Fibroblast of lung (primary cell): ENCODE measurements at regions not wholly inside any gene's neighbourhood (a gene's known extent, or its start where the extent isn't known, plus 50 kb on each side); places are given as distances from the start of the nearest gene placed in this dataset.

ENCODE experiments used
- DNase-seq, 2 donors: peaks; one replicate each; pipeline versions ENCODE4 v3.0.0 to v3.0.0-alpha.2; 2010; ENCODE audit warnings: low read depth in 2 of 2
- H2AFZ ChIP-seq: 2 replicates; pipeline ENCODE4 v1.5.1; 2012; ENCODE audit warnings: low read length, control low read depth, inconsistent platforms
- H3K27ac ChIP-seq: 2 replicates; pipeline ENCODE4 v1.5.1; 2011; ENCODE audit warnings: low read length, control low read depth; ENCODE audit not compliant: insufficient read depth
- H3K27me3 ChIP-seq: 2 replicates; pipeline ENCODE4 v1.5.1; 2011; ENCODE audit warnings: mild to moderate bottlenecking, low read length; ENCODE audit not compliant: control insufficient read depth, insufficient read depth
- H3K36me3 ChIP-seq: 2 replicates; pipeline ENCODE4 v1.5.1; 2011; ENCODE audit warnings: low read length; ENCODE audit not compliant: control insufficient read depth, insufficient read depth
- H3K4me1 ChIP-seq: 2 replicates; pipeline ENCODE4 v1.5.1; 2011; ENCODE audit warnings: low read length; ENCODE audit not compliant: control insufficient read depth, insufficient read depth; ENCODE audit errors: extremely low read depth
- H3K4me2 ChIP-seq: 2 replicates; pipeline ENCODE4 v1.5.1; 2011; ENCODE audit warnings: low read length, control low read depth; ENCODE audit not compliant: insufficient read depth; ENCODE audit errors: extremely low read depth
- H3K4me3 ChIP-seq, 4 experiments: fragments of 200-600 bp in 1 of 4; sonication (generic) in 1 of 4; replicated peaks in 1 of 4; 2 replicates each; pipeline ENCODE4 v1.5.1; 2011 to 2016; ENCODE audit warnings: low read length in 4 of 4, low read depth in 3 of 4, mild to moderate bottlenecking in 3 of 4, control low read depth in 2 of 4, inconsistent platforms in 1 of 4, mixed read lengths in 1 of 4; ENCODE audit not compliant: insufficient read depth in 1 of 4; ENCODE audit errors: control extremely low read depth in 1 of 4
- H3K79me2 ChIP-seq: 2 replicates; pipeline ENCODE4 v1.5.1; 2012; ENCODE audit warnings: mild to moderate bottlenecking, low read length, inconsistent platforms; ENCODE audit not compliant: control insufficient read depth, insufficient read depth
- H3K9ac ChIP-seq: 2 replicates; pipeline ENCODE4 v1.5.1; 2011; ENCODE audit warnings: mild to moderate bottlenecking, low read length, control low read depth; ENCODE audit not compliant: insufficient read depth
- H3K9me3 ChIP-seq: 2 replicates; pipeline ENCODE4 v1.5.1; 2012; ENCODE audit warnings: low read depth, low read length; ENCODE audit not compliant: control insufficient read depth, insufficient read depth
- H4K20me1 ChIP-seq: 2 replicates; pipeline ENCODE4 v1.5.1; 2011; ENCODE audit warnings: low read length; ENCODE audit not compliant: control insufficient read depth, insufficient read depth; ENCODE audit errors: extremely low read depth
- EZH2 ChIP-seq: IDR thresholded peaks from 2 replicates; pipeline ENCODE4 v1.5.1; 2012; ENCODE audit warnings: low read length, control low read depth, mild to moderate bottlenecking; ENCODE audit errors: missing control alignments
- TF ChIP-seq, protein P1 (sequence below), 2 donors: IDR thresholded peaks in 1 of 2; conservative IDR thresholded peaks in 1 of 2; 1 replicate in 1 of 2; 2 replicates in 1 of 2; pipeline ENCODE4 v1.5.1; 2011 to 2012; ENCODE audit warnings: low read length in 2 of 2, control low read depth in 1 of 2, inconsistent platforms in 1 of 2, low read depth in 1 of 2, mild to moderate bottlenecking in 1 of 2

DNA sequence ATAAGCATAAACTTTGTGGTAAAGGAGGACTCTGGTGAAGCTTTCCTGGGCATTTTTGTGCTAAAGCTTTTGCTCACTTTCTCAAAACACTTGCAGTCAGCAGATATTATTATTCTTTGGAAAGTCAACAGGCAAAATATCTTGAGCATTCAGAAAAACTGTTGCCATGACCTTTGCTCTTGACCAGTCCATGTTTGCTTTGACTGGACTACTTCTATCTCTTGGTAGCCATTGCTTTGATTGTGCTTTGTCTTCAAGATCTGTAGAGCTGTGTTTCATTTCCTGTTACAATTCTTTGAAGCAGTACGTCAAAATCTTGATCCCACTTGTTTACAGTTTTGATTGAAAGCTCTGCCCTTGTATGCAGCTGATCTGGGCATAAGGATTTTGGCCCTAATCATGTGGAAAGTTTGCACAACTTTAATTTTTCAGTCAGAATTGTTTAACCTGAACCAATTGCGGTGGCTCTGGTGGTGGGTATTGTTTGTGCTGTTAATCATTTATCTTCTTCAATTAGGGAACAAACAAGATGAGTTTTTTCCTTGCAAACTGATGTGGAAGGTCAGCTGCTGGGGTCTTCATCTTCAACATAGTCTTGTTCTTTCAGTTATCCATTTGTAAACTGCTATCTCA lies 121.5 kb upstream of the NUDT6 start:
- no peak for DNase-seq
- Histone ChIP-seq H2AFZ (no peak overlapping the region), H3K4me3 (no peak overlapping the region), H3K4me1 (no peaks in the 10 kb centered on the region), H3K79me2 (no peaks in the 10 kb centered on the region), H3K4me2 (no peak overlapping the region), H4K20me1 (no peaks in the 10 kb centered on the region), H3K9me3 (no peaks in the 10 kb centered on the region), H3K36me3 (no peaks in the 10 kb centered on the region), H3K9ac (no peak overlapping the region), H3K27me3 (no peaks in the 10 kb centered on the region), H3K27ac (no peak overlapping the region)
- TF ChIP-seq EZH2, result no peak
- TF ChIP-seq, protein P1, sequence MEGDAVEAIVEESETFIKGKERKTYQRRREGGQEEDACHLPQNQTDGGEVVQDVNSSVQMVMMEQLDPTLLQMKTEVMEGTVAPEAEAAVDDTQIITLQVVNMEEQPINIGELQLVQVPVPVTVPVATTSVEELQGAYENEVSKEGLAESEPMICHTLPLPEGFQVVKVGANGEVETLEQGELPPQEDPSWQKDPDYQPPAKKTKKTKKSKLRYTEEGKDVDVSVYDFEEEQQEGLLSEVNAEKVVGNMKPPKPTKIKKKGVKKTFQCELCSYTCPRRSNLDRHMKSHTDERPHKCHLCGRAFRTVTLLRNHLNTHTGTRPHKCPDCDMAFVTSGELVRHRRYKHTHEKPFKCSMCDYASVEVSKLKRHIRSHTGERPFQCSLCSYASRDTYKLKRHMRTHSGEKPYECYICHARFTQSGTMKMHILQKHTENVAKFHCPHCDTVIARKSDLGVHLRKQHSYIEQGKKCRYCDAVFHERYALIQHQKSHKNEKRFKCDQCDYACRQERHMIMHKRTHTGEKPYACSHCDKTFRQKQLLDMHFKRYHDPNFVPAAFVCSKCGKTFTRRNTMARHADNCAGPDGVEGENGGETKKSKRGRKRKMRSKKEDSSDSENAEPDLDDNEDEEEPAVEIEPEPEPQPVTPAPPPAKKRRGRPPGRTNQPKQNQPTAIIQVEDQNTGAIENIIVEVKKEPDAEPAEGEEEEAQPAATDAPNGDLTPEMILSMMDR (conservative IDR thresholded peaks at IDR 0.05 in 1 of 2, IDR thresholded peaks at IDR 0.05 in 1 of 2; ENCODE audit: low read depth in 1 of 2, low read length in 2 of 2), result no peak

DNA sequence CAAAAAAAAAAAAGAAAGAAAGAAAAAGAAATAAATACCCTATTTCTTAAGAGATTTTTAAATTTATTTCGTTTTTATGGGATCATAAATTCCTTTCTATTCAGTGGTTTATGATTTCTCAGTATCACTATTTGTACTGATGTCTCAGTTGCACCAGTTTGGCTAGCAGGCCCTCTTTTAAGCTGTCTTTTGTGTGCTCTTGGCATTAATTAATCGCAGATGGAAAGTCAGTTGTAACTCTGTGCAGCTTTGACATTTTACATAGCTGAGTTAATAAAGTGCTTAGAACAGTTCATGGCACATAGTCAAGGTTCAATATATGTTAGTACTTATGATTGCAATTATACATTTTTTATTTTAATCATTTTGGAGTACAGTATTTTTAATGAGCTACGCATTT lies 123.7 kb upstream of the NUDT6 start:
- H3K36me3 ChIP-seq, result no peaks in the 10 kb centered on the region
- H4K20me1 ChIP-seq, result no peaks in the 10 kb centered on the region

DNA sequence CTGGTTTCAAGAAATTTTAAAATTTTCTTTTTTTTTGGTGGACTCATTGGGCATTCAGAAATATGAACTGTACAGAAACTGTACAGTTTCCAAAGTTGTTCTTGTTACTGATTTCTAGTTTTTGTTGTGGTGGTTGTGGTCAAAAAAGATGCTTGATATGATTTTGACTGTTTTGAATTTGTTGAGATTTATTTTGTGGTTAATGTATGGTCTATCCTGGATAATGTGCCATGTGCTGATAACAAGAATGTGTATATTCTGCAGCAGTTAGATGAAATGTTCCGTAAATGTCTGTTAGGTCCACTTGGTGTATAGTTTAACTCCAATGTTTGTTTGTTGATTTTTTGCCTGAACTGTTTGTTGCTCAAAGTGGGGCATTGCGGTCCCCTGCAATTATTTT lies 127.6 kb upstream of the NUDT6 start:
- Histone ChIP-seq H3K4me1 (no peaks in the 10 kb centered on the region), H2AFZ (no peak overlapping the region), H3K4me3 (no peak overlapping the region), H3K27me3 (no peaks in the 10 kb centered on the region), H3K9me3 (no peaks in the 10 kb centered on the region), H3K36me3 (no peaks in the 10 kb centered on the region), H3K27ac (no peak overlapping the region), H3K79me2 (no peaks in the 10 kb centered on the region), H3K9ac (no peak overlapping the region), H3K4me2 (no peak overlapping the region), H4K20me1 (no peaks in the 10 kb centered on the region)
- no peak for DNase-seq
- no peak for TF ChIP-seq EZH2
- TF ChIP-seq, protein P1 (conservative IDR thresholded peaks at IDR 0.05 in 1 of 2, IDR thresholded peaks at IDR 0.05 in 1 of 2; ENCODE audit: low read depth in 1 of 2, low read length in 2 of 2), result no peak

More for the DNA sequence above, 123.7 kb upstream of the NUDT6 start:
- no peak overlapping the region for H3K9ac ChIP-seq
- H3K27me3 ChIP-seq, result no peaks in the 10 kb centered on the region
- H3K4me1 ChIP-seq, result no peaks in the 10 kb centered on the region
- H3K4me2 ChIP-seq, result no peak overlapping the region
- H3K9me3 ChIP-seq, result no peaks in the 10 kb centered on the region
- TF ChIP-seq EZH2, result no peak
- TF ChIP-seq, protein P1 (conservative IDR thresholded peaks at IDR 0.05 in 1 of 2, IDR thresholded peaks at IDR 0.05 in 1 of 2; ENCODE audit: low read depth in 1 of 2, low read length in 2 of 2), result no peak
- no peak overlapping the region for H2AFZ ChIP-seq
- H3K27ac ChIP-seq, result no peak overlapping the region
- H3K79me2 ChIP-seq, result no peaks in the 10 kb centered on the region
- H3K4me3 ChIP-seq, result no peak overlapping the region
- DNase-seq, result no peak
